Epidermal melanocyte (primary cell): ENCODE measurements at regions not wholly inside any gene's neighbourhood (a gene's known extent, or its start where the extent isn't known, plus 50 kb on each side); places are given as distances from the start of the nearest gene placed in this dataset.

Source experiments
- DNase-seq: peaks from one replicate; pipeline ENCODE4 v3.0.0; 2011; ENCODE audit warnings: low spot score; ENCODE audit not compliant: insufficient read length

DNA sequence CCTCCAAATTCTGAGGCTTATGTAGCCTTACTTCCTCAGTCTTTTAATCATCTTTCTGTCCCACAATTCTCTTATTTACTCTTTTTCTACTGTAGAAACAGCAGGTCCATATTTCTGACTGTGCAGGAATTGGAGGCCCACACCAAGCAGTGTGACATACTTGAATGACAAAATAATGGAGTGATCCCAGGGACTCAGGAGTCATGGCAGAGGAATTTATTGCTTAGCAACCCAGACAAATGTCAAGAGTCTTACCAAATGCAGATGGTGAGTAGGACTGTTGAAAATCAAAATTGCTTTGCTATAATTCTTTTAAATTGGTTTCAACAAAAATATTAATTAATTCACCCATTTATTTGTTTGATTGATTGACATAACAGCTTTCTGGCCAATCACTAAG, 59.9 kb downstream of the HTR1B start:
- no peak for DNase-seq

DNA sequence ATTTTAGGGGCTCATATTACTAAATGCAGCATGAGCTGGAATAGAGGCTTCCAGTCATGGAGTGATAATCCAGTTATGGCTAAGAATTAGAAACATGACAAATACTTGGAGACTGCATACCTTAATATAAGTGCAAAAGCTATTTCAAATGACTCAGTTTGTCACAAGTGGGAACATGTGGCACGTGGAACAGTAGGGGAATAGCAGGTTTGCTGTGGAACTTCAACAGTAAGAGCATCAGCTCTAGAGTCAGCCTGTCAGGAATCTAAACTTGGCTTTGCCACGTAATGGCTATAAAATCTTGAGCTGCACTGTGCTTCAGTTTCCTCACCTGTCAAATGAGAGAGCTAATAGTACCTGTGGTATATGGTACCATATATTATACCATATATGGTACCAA, 62.1 kb downstream of the HTR1B start:
- DNase-seq, result no peak

DNA sequence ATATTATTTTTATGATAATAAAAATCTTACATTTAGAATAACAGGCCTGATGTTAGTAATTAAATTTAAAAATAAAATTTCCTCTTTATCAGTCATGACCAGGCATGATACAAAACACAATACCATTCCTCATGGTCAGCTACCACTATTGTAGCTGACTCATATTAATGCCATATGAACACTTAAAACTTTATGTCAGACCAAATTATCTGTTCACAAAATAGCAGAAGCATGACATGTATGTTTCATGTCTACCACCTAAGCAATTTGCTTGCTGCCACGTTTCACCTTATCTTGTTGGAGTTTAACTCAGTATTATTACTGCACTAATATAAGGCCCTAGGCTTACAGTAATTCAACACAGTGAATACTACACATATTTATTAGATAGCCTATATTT, 65.7 kb downstream of the HTR1B start:
- no peak for DNase-seq

DNA sequence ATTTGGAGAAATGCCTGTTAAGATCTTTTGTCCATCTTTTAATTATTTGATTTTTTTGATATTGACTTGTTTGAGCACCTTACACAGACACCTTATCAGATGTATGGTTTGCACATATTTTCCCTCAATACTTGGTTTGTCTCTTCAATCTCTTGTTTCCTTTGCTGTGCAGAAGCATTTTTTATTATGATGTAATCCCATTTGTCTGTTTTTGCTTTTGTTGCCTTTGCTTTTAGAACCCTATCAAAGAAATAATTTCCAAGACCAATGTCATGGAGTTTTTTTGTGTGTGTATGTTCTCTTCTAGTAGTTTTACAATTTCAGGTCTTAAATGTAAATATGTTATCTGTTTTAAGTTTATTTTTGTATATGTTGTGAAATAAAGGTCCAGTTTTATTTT, 73.9 kb downstream of the HTR1B start:
- DNase-seq, result no peak

DNA sequence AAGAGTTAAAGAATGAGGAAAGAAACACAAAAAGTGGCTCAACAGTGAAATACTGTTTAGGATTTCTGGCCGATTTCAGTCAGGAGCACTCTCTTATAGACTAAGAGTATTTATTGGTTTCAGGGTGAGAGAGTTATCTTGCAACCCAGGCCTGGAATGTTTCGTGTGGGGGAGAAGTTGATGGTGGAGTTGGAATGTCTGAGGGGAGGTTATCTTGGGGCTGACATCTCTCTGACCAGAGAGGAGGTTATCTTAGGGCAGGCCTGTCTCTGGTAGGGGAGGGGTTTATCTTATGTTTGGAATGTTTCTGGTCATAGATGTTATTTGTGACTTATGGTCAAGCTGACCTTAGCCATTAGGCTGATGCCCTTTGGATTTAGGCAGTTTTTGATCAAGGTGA, 80.3 kb downstream of the HTR1B start:
- DNase-seq, result no peak

DNA sequence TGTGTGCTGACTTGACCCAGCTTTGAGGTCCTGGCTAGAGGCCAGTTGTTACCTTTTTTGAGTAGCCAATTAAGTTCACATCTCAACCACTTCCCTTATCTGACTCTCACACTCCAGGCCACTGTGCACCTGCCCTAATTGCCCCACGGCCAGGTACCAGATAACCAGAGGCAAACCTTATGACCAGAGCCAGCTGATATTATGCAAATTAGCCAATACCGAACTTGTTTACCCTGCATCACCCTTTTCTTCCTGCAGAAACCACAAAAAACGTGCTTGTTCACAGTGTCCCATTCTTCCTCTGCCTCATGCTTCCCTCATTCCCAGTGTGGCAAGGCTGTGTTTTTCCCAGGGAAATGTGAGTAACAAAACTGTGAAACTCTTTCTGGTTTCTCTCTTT, 89.3 kb downstream of the HTR1B start:
- no peak for DNase-seq

DNA sequence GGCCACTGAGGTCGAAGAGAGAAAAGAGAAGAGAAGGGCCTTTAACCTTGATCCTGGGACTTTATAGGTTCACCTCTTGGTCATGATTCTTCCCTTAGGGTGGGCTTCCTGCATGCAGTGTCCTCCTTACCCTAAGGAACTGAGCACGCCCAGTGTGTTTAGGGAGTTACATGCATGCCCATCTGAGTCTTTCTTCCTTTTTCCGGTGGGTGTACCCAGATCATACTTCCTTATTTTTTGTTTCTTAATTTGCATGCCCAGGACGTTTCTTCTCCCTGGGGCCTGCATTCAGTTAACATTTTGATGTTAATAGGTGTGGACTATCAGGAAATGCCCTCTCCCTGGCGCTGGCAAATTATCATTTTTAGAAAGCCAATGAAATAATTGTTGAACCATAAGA, 91.5 kb downstream of the HTR1B start:
- DNase-seq, result no peak

DNA sequence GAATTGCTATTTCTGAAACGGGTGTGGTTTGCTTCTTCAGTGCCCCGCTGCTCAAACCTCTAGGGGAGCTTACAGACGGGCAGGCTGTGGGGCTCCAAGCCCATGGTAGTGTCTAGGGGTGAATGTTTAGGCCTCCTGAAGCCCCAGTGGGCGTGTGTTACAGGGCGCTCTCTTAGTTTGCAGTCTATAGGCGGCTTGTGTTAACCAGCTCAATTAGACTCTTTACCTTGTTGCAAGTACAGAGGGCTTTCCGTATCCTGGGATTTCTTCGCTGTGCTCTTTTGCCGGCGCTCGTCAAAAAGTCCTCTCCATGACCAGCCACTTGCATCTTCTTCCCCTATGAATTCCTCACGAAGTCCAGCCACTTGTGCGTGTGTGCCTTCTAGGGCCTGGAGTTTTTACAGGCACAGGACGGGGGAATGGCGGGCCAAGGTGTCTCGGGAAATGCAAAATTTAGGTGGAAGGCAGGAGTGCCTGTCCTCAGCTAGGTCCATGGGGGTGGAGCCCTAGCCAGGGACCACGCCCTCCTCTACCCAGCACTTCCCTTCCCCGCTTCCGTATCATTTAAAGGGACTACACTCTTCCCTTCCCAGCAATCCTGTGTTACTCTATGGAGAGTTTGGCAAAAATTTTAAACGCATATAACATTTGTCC, 94.5 kb downstream of the HTR1B start:
- no peak for DNase-seq

DNA sequence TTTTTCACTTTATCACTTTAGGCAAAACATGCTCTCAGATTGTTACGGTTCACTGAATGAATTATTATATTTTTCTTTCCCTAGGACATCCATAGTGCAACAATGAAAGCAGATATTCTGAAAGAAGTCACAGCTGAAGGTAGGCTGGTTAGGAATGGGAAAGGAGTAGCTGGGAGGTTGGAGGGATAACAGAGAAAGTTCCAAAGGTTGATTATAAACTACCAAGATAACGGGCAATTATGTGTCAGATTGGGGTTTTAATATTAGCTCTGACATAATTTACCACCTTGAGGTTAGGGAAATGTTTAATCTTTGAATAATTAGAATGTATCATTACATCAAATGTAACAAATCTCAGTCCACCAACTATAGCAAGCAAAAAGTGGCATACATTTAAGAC, 96.5 kb downstream of the HTR1B start:
- DNase-seq, result no peak

DNA sequence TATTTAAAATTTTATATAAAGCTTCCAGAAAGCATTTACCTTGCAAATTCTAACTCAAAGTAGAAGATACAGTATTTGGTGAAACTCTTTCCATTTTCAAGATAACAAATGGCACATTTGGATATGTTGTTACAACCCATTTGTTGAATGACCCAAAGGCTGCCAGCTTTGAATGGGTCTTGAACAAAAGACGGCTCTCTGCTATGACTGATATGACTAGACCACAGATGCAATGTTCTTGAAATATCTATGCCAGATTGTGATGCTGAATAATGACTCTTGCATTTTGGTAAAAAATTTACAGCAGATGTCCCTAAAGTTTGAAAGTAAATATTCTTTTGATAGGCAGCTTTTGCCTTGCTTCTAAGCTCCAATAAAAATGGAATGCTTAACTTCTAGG, 99.6 kb downstream of the HTR1B start:
- no peak for DNase-seq

DNA sequence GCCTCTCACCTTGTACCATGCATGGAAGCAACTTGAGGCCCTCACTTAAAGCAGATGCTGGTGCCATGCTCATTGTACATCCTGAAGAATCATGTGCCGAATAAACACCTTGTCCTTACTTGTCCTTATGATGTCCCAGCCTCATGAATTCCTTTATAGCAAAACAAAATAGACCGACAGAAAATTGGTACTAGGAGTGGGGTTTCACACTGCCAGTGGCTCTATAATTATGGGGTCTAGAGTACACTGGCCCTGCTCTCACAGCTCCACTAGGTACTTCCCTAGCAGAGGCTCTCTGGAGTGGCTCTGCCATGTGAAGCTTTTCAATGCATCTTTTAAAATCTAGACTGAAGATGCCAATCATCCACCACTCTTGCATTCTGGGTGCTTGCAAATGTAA, 101.2 kb downstream of the HTR1B start:
- DNase-seq, result no peak

DNA sequence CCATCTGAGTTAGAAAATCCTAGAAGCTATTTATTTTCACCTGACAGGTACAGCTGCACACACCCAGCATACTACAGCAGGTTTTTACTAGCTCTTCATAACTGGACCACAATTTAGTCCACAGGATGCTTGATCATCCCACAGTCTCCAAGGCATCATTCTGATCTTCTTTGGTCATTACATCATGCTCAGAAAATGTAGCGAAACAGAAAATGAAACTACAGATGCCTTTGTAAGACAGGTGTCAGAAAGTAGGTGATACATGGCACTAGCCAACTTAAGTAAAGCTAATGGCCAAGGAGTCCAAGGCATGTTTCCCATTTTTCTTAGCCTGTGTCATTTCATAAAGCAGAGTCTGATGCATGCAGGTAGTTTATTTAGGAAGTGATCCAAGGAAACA, 102.3 kb downstream of the HTR1B start:
- no peak for DNase-seq

DNA sequence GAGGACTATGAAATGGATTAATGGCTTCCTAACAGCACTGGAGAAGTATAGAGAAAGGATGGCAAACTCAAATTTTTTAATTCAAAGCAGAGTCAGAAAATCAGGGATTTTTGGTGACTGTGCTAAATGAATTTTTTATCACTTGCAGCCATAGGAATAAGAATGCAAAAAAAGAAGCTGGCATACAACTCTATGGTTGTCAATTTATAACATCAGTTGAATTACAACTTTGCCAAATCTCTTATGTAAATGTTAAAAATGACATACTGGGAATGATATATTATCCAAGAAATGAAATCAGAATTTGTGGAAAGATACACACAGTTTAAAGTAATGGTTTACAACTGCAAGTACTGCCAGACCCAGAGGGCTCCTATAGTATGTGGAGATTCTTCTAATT, 106.5 kb downstream of the HTR1B start:
- no peak for DNase-seq

DNA sequence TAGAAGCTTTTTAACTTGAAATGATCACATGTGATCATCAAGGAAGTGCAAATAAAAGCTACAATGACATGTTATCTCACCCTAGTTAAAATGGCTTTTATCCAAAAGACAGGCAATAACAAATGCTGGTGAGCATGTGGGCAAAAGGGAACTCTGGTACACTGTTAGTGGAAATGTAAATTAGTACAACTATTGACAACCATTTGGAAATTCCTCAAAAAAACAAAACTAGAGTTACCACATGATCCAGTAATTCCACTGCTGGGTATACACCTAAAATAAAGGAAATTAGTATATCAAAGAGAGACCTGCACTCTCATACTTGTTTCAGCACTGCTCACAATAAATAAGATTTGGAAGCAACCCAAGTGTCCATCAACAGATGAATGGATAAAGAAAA, 108.7 kb downstream of the HTR1B start:
- DNase-seq, result no peak

DNA sequence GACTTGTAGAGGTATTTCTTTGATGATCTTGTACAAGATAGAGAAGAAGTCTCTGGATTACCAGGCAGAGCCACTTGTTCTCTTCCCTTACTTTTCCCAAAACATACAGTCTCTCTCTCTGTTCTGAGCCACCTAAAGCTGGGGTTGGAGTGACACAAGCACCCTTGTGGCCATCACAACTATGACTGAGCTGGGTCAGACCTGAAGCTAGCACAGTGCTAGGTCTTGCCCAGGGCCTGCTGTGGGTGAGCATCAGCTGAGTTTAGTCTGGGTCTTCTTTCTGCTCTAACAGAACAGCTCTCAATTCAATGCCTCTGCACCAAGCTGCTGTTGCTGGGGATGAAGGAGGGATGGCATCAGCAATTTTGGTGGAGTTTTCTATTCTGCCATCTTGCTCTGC, 110.2 kb downstream of the HTR1B start:
- DNase-seq, result no peak

DNA sequence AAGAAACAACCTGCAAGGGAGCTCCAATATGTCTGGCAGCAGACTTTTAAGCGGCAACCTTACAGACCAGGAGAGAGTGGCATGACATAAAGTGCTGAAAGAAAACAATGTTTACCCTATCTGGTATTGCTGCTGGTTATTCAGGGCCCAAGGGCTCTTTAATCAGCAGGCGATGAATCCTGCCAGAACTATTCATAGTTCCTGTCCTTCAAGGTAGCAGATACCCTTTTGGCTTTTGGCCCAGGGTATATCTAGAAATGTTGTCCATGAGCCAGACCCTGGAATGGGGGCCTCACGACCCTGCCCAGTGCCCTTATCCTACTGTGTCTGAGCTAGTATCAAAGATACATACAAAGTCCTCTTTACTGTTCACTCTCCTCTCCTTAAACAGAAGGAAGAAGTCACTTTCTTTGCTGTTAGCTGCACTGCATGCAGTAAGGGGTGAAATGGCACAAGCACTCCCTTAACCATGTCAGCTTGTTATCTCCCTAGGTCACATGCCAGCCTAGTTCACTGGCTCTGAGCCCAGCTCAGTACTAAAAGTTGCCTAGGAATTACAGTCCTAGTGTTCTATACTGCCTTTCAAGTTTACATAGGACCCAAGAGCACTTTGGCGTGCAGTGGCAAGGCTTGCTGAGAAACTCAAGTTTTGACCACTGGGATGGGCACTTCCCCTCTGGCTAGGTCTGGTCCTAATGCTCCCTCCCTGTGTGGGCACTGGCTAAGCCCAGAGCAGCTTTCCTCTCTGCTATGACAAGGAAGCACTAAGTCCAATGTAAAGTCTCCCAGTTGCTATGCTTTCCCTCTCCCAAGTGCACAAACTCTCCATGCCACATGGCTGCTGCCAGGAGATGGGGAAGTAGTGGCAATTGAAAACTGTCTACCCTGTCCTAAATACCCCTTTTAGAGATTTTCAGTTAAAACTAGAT, 122.0 kb downstream of the HTR1B start:
- DNase-seq, result no peak

DNA sequence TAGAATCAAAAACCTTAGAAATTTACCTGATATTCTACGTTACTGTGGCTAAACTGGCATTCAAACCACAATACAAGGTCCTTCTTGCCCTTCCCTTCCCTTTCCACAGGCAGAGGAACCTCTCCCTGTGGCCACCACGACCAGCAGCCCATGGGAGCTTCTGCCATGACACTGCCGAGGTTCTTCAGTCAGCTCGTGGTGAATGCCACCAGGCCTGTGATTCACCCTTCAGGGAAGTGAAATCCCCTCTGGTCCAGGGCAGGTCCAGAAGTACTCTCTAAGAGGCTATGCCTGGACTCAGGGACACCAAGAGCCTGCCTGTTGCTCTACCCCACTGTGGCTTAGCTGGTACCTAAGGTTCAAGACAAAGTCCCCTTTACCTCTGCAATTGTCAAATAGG, 123.0 kb downstream of the HTR1B start:
- no peak for DNase-seq

DNA sequence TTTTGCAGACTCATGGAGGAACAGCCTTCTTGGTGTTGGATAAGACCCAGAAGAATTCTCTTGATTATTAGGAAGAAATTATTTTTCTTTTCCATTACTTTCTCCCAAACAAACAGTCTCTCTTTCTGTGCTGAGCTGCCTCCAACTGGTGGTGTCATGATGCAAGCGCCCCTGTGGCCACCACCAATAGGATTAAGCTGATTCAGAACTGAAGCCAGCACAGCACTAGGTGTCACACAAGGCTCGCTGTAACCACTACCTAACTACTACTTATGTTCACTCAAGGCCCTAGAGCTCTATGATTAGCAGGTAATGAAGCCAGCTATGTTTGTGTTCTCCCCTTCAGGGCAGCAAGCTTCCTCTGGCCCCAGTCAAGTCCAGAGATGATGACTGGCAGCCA, 123.4 kb downstream of the HTR1B start:
- no peak for DNase-seq

DNA sequence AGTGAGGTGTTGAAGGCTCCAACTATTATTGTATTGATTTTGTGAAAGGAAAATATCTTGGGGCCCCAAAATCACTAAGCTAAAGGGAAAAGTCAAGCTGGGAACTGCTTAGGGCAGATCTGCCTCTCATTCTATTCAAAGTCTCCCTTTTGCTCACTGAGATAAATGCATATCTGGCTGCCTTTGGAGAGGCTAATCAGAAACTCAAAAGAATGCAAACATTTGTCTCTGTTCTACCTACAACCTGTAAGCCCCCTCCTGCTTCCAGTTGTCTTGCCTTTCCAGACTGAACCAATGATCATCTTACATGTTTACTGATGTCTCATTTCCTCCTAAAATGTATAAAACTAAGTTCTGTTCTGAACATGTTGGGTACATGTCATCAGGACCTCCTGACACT, 125.9 kb downstream of the HTR1B start:
- DNase-seq, result no peak

DNA sequence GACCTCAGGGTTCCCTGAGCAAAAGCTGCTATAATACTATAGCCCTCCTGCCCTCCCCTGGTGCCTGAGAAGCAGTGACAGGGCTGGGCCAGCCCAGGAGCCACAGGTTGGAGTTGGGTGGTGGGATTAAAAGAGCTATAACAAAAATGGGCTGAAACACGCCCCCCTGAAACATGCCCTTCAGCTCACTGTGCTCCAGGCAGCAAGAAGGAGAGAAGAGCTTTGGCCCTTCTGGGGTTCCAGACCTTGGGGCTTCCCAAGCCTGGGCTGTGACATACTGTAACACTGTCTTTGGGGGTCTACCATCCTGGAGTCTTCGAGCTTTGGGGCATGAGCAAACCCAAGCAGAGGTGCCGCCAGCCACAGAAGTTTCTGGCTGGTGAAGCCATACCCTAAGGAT, 129.2 kb downstream of the HTR1B start:
- DNase-seq, result no peak

DNA sequence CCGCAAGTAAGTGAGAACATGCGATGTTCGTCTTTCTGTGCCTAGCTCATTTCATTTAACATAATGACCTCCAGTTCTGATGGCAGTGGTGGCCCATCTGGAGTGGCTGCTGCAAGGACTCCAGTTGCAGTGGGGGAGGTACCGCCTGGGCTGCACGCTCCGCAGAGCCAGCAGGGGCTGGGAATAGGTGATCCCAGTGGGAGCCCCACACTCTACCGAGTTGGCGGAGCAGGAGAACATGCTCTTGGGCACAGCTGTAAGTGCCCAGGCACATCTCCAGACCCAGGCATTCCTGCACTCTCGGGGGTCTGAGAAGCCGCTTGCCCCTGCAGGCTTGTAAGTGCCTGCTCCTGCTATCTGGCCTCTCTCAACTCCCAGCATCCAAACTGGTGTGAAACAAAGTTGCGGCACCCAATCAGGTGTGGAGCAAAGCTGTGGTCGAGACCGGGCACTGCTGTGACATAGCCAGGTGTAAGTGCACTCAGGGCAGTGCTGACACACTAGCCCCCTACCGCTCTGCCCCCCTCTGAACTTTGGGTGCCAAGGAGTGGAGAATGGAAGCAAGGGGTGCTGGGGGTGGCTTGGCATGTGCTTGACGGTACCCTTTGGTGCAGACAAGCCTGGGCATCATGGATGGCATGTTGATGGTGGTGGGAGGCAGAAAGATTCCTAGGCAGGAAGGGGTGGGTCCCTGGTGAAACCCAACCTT, 130.2 kb downstream of the HTR1B start:
- no peak for DNase-seq

DNA sequence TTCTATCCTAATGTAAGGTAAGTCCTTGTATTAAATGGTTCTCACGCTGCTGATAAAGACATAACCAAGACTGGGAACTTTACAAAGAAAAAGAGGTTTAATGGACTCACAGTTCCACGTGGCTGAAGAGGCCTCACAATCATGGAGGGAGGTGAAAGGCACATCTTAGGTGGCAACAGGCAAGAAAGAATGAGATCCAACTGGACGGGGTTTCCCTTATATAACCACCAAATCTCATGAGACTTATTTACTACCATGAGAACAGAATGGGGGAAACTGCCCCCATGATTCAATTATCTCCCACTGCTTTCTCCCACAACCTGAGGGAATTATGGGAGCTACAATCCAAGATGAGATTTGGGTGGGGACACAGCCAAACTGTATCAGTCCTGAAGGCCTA, 136.6 kb downstream of the HTR1B start:
- DNase-seq, result no peak
